PFSK-1 (cell line): ENCODE measurements at regions not wholly inside any gene's neighbourhood (a gene's known extent, or its start where the extent isn't known, plus 50 kb on each side); places are given as distances from the start of the nearest gene placed in this dataset.

Experiments used
- FOXP2 ChIP-seq: optimal IDR thresholded peaks from 2 replicates; pipeline ENCODE3; 2011; ENCODE audit warnings: borderline replicate concordance, control low read depth, inconsistent platforms; ENCODE audit not compliant: insufficient read depth; ENCODE audit errors: extremely low read length, extremely low read depth
- POLR2AphosphoS5 ChIP-seq: IDR thresholded peaks from 2 replicates; pipeline ENCODE4 v1.6.1; 2012; ENCODE audit warnings: low read depth, mild to moderate bottlenecking, control low read depth, low read length, moderate library complexity
- REST ChIP-seq, 2 experiments: IDR thresholded peaks; 2 replicates each; pipeline versions ENCODE4 v1.6.1 to v1.8.0; 2011 to 2012; ENCODE audit warnings: low read depth in 2 of 2, low read length in 2 of 2, control low read depth in 1 of 2, inconsistent platforms in 1 of 2, mild to moderate bottlenecking in 1 of 2, moderate library complexity in 1 of 2; ENCODE audit not compliant: insufficient read depth in 1 of 2
- SIN3A ChIP-seq: IDR thresholded peaks from 2 replicates; pipeline ENCODE4 v1.6.1; 2012; ENCODE audit warnings: mild to moderate bottlenecking, low read length, moderate library complexity, borderline replicate concordance; ENCODE audit not compliant: insufficient read depth
- TAF1 ChIP-seq: IDR thresholded peaks from 2 replicates; pipeline ENCODE4 v1.6.1; 2012; ENCODE audit warnings: low read length, control low read depth, borderline replicate concordance; ENCODE audit not compliant: insufficient read depth

GRCh38 chr10:100618091-100618615 lies 82.4 kb downstream of the HIF1AN start:
- TF ChIP-seq SIN3A, result no peak
- TF ChIP-seq FOXP2, result no peak
- TF ChIP-seq TAF1, result no peak
- TF ChIP-seq POLR2AphosphoS5, result no peak
- no peak for TF ChIP-seq REST (IDR thresholded peaks at IDR 0.05; ENCODE audit: insufficient read depth in 1 of 2, low read depth in 2 of 2, low read length in 2 of 2)

- TF ChIP-seq TAF1, result no peak
- no peak for TF ChIP-seq POLR2AphosphoS5
Observed at GRCh38 chr10:100618632-100619255, 83.0 kb downstream of the HIF1AN start.

- TF ChIP-seq FOXP2, result no peak
- no peak for TF ChIP-seq REST (IDR thresholded peaks at IDR 0.05; ENCODE audit: insufficient read depth in 1 of 2, low read depth in 2 of 2, low read length in 2 of 2)
- no peak for TF ChIP-seq TAF1
- TF ChIP-seq SIN3A, result no peak
- TF ChIP-seq POLR2AphosphoS5, result no peak
Observed at GRCh38 chr10:100620087-100620835, 84.5 kb downstream of the HIF1AN start.

GRCh38 chr10:100621360-100622205 lies 85.8 kb downstream of the HIF1AN start:
- no peak for TF ChIP-seq POLR2AphosphoS5
- TF ChIP-seq FOXP2, result no peak
- no peak for TF ChIP-seq SIN3A
- TF ChIP-seq TAF1, result no peak
- TF ChIP-seq REST (IDR thresholded peaks at IDR 0.05; ENCODE audit: insufficient read depth in 1 of 2, low read depth in 2 of 2, low read length in 2 of 2), result no peak

- TF ChIP-seq TAF1 (no peak), SIN3A (no peak), POLR2AphosphoS5 (no peak), FOXP2 (no peak), REST (IDR thresholded peaks at IDR 0.05; ENCODE audit: insufficient read depth in 1 of 2, low read depth in 2 of 2, low read length in 2 of 2) (no peak)
Observed at GRCh38 chr10:100622946-100623345, 87.2 kb downstream of the HIF1AN start.
